Femur (tissue), 1 donor: ENCODE measurements at regions not wholly inside any gene's neighbourhood (a gene's known extent, or its start where the extent isn't known, plus 50 kb on each side); places are given as distances from the start of the nearest gene placed in this dataset.

Experiments used
- DNase-seq: peaks from one replicate; pipeline ENCODE4 v3.0.0-alpha.2; 2017

DNA sequence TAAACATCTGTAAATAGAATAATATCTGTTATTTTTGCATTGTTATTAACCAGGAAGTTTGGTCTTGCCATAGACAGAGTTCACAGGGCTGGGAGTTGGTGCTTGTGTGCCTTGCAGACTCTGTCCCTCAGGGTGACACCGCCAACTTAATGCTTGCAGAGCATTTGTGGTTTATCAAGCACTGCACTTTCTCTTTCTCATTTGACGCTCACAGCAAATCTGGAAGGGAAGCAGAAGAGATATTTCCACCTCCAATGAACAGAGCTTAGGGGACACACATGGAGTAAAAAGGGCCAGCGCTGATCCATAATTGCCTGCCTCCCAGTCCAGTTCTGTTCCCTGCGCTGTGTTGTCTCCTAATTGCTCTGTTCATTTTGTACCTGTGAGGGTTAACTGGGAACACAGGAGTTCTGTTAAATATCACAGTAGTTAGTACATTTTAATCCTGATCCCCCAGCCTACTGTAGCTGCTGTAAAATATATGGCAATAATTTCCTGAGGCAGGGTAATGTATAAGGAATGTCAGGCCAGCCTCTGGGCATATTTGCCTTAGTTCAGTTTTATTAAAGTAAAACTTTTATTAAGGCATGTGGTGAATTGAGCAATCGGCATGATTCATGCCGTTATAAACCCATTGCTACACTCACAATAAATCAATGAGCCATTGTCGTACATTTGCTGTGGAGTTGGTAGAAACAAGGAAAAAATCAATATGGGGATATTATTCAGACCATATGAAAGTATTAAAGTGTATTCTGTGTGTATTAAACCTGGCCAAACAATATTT is 182.5 kb upstream of the OSR1 start:
- no peak for DNase-seq

DNA sequence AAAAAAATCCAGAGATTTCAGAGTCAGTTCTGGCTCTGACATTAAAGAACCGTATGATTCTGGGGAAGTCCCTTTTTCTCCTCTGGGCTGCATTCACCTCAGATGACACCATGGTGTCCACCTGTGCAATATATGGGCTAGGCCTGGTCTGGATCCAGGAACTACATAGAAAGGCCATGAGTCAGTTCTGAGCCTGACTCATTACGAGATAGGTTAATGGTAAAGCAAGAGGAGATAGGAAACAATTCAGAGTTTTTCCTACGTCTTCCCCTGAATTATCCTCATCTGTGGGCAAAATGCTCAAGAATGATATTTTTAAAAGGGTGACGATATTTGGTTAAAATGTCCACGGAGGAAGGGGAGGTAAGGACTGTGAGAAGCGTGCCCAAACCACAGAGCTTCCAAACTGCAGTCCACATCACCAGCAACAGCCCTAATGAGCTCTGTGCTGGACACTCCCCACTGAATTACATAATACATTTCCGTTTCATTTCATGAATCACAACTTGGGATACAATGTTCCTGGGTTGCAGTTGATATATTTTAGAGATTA is 180.1 kb upstream of the OSR1 start:
- no peak for DNase-seq

DNA sequence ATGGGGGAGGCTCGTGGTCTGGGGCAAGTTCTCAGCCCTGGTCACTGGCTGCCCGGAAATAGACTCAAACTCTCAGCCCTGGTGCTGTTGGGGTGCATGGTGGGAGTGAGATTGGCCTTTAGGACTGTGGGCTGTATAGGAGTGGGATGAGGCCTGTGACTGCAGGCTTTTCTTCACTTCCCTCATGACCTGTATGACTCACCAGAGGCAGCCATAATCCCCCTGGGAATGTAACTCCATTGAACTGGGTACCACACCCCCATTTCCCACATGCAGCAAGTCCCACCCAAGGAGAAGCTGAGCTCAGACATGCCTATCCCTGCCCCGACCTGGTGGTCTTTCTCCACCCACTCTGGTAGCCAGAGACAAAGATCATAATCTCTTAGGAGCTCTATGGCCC is 177.7 kb upstream of the OSR1 start:
- DNase-seq, result no peak

DNA sequence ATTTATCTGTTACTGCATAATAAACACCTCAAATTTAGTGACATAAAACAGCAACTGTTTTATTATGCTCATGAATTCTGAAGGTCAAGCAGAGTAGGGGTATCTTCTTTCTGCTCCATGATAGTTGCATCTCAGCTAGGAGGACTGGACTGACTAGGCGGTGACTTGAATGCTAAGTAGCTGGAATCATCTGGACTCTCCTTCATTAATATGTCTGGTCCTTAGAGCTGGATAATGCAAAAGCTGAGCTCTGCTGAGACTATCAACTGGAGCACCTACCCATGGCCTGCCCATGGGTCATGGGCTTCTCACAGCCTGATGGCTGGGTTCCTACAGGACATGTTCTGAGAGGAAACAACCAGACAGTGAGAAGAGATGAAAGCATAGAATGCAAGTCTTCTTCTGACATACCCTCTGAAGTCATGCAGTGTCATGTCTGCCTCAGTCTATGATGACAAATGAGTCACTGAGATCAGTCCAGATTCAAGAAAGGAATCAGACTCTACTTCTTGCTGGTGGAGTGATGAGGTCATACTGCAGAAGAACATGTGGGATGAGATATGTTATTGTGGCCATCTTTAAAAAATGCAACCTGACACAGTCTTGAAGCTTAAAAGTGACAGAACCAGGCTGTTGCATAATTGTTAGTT is 174.2 kb upstream of the OSR1 start:
- DNase-seq, result no peak

DNA sequence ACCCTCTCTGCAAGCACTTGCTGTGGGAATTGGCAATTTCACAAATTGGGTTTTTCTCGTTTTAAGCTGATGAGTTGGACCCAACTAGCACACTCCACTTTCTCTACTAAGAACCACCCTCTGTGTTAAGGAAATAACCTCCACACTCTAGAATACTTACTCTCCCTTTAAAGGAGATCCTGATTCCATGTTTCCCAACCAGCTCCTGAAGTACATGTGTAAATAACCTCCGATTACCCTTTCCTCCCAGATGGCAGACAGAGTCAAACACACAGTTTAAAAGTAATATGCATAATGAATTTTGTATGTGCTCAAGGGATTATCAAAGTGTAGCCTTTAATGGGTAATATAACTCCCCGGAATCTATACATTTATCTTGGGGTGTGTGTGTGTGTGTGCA is 171.3 kb upstream of the OSR1 start:
- DNase-seq, result no peak

DNA sequence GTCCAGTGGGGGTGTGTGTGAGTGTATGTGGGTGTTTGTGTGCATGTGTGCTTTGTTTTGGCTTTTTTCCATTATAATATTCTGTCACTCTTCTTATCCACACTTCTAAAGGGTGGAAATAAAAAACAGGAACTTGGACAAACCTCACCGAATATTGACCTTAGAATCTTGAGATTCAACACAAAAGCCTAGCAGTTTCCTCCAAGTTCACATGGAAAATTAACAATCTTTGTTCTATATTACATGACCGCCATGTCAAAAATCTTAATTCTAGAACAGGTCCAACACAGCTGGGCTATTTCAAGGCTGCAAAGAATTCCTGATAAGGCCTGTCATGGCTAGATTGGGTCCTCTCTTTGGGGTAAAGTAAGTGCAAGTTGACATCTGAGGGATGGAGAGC is 169.3 kb upstream of the OSR1 start:
- DNase-seq, result no peak

DNA sequence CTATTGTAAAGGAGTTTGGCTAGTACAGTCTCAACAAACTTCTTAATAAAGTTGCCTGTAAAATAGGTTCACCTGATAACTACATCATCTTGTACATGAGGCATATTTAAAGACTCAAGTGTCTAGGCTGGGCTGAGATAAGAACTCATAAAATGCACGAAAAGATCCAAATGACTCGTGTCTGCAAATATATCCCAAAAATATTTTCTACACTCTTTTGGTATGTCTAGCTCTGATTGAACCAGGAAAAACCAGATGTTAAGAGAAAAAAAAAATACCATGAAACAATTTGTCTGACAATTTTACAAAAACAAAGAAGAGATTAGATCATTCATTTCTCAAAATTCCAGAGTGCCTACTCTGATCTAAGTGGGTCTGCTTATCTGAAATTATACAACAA is 166.9 kb upstream of the OSR1 start:
- DNase-seq, result no peak

DNA sequence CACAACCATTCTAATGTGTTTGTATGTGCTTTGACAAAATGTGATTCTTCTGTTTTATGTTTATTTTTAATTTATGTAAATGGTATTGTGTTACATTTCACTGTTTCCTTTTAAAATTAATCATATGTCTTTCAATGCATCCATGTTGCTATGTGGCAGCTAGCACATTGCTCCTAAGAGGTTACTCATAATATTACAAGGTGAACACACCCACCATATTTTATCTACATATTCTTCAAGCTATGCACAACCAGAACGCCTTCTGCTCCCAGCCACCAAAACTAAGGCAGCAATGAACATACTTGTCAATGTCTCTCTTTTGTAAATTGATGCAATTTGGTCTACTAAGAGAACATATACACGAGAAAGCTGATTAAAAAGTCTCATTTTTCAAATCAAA is 160.6 kb upstream of the OSR1 start:
- no peak for DNase-seq

DNA sequence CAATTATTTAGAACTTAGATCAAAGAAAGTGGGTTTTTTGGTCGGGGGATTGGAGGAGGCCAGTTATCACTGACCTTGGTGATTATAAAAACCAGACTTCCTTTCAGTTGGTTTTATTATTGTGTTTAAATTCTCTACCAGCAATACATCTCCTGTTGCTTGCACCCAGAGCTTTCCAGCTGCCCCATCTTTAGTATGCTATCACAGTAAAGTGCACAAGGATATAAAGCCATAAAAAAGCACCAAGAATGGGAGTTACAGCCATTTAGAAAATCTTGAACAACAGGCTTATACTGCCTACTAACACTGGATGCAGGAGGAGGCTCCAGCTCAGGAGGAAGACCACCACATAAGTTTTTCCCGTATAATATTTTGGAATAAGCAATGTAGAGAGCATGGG is 148.7 kb upstream of the OSR1 start:
- no peak for DNase-seq

DNA sequence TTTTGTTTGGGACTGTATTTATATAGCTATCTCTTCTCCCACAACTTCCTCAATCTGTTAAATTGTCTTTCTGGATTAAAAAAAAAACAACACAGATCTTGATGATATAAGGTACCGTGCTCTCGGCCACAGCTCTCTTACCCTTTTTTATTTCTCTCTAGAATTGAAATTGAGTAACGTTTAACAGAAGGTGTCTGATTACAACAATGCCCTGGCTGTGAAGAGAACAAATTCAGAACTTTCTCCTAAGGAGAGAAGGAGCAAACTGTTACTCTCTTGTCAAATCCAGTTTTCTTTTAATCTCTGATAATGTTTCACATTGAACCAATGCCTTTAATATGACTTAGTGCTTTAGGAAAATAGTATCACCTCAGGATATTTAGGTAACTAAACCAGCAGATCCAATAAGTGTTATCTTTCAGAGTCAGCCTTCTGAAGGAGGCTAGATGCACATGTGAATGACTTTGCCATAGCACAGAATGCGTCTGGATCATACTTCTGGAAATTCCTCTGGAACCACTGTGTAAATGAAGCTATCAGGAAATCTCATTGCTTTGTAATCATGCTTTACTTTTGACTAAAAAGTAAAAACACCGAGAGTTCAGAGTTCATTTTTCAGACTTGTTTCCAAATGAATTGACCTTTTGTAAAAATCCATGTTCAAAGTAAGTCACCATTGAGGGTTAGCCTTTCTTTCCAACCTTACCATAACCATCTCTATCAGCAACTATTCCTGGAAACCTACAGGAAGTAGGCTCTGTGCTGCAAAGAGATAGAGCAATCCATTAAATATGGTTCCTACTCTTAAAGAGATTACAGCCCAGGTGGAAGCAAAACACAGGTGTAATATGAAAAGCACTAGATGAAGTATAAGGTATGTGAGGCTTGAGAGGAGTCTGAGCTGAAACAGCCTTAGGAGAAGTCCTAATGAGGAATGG is 147.0 kb upstream of the OSR1 start:
- no peak for DNase-seq

DNA sequence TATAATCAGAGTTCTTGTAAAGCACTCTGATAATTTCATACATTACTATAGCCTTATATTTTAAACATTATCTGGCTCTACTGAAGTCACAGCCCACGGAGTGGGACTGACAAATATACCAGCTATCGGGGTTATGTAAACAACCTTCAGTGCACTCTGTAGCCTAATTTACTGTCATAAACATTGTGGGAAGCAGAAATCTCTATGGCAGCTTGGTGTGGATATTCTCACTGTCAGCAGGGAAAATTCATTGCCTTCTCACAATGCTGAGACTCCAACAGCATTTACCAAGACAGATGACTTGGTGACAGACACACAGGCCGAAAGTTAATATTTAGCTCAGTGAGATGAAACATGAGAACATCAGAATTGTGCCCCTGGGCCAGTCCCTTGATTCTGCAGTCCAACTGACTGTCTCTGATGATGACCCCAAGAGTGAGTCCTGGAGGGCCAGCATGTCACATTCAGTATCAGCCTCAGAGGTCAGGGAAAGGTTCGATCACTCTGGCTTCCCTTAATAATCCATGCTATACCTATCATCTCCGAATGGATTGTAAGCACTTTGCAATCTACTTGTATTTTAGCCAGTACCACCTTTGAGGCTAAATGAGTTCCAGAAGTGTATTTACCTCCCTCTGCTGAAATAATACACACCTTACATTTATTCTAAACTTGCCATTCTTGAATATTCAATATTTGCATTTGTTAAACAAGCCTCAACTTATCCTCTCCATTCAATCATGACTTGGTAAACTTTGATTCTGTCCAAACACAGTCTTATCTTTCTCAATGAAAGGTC is 146.2 kb upstream of the OSR1 start:
- no peak for DNase-seq

DNA sequence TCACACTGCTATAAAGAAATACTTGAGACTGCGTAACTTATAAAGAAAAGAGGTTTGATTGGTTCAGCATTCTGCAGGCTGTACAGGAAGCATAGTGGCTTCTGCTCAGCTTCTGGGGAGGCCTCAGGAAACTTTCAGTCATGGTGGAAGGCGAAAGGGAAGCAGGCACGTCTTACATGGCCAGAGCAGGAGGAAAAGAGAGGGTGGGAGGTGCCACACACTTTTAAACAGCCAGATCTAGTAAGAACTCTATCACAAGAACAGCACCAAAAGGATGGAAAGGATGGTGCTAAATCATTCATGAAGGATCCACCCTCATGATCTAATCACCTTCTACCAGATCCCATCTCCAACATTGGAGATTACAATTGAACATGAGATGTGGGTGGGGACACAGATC is 145.5 kb upstream of the OSR1 start:
- no peak for DNase-seq

DNA sequence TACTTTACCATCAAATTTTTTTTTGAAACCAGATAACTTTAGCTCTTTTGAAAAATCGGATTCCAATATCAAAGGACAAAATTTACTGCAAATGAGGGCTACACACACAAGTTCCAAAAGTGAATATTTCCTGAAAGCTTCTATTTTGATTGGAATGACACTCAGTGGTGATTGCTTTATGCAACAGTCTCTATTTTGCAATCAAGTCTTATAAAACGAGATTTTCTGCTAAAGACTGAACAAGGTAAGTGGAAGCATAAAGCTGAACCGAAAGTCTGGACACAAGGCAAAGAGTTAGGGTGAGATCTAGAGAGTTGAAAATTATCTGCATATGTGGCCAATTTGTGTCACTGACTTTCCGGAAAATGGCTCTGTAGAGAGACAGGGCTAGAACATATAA is 145.0 kb upstream of the OSR1 start:
- DNase-seq, result no peak

DNA sequence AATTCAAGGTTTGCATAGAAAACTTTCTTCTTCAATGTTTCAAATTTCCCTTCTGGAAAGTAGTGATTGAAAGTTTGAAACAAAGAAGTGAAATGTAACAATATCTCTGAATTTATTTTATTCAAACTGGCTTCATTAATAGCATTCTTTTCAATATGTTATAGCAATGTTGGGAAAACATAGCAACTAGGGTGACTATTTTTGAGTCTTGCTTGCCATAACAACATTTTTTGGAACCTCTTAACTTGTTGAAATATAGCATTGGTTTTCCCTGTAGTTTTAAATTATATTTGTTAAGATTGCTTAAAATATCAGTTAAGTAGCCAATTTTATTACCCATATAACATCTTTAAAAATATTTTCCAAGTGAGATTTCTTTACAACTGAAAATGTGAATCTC is 141.7 kb upstream of the OSR1 start:
- DNase-seq, result no peak

DNA sequence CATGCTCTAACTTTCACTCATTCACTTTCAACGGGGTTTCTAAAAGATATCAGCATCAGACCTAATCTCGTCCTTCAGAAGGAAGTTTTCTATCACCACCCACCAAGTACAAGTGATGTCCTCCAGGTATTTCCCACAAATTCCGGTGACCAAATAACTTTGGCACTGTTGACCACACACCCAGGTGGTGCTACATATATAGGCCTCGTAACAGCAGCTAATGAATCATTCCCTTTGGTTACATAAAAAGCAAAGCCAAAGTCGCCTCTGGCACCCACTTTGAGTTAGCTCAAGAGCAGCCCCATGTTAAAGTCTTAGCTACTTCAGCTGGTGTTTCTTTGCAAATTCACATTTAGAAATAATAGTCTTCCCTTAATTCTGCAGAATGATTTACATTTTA is 138.2 kb upstream of the OSR1 start:
- no peak for DNase-seq

DNA sequence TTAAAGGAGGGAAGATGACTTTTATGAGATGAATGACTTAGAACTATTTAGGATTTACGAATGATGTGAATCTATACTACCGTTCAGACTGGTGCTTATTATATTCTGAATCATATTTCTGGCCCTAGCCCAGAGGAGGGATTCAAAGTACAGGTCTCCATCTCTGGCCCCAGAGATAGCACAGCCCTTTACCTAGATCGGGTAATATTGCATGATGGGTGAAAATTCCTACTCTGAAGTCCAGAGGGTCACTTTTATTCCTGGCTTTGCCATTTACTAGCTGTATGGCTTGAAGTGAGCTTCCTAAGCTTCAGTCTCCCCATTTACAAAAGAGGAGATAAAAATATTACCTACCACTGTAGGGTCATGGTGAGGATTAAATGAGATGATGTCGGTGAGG is 135.8 kb upstream of the OSR1 start:
- DNase-seq, result no peak

DNA sequence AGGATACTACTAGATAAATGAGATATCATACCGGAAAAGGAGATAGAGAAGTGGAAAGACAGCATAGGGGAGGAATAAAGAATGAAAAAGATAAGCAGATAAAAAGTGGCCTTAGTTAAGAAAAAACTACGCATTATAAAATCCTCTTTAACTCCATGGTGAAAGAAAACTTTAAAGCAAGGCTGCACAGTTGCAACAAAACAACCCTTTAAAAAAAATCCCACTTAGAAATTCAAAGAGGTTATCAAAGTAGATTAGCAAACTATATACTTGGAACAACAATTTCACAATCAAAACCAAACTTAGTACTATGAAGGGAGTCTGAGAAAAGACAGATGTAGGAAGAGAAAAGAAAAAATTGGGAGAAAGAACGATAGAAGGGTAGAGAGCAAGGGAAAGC is 133.4 kb upstream of the OSR1 start:
- DNase-seq, result no peak

DNA sequence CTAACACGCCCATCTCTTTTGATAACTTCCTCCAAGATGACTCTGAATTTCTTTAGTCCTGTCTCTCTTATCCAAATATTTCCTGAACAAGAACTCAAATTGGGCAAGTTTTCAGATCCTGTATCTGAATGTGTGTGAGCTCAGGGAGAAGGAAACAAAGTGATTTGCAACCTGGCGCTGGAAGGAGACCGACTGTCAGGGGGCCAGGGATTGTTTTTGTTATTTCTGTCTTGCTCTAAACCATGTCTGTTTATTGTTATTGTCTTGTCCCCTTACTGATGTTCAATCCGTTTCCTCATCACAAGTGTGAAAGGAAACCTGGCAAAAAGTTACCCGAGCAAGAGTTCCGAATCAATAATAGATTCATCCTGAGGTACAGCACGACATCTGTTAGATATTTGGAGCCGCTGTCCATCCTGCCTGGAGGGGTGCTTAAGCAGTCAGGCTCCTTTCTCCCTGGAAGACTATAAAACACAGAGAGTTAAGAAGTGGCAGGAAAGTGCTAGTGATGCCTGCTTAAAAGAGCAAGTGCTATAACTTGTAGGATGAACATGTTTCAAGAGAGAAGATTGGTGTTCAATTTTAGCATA is 132.5 kb upstream of the OSR1 start:
- DNase-seq, result peak; percentile 42

DNA sequence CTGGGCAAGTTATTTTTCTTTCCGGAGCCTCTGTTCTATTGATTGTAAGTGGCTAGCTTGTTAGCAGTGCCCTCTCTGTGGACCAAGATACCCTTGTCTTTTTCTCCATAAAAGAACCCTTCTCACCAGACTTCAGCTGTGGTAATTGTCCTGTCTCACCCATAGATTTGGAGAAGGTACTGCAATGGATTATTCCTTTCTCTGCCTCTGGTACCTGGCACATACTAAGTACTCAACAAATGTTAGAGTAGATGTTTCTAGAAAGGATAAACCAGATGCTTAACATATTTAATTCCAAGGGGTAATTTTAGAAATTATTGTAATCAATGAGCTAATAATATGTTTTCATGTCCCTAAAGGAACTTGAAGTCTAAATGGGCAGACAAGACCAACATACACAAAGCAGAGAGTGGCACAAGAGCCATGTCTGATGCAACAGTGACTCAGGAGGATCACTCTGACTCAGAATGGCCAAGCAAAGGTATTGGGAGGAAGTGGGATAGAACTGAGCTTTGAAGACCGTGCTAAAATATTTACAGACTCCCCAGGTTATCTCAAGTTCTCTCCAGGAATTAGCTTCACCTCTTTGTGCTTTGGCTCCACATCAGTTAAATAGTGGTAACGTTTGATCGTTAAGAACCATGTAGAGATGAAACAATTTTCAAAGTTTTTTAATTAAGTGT is 129.7 kb upstream of the OSR1 start:
- DNase-seq, result no peak

DNA sequence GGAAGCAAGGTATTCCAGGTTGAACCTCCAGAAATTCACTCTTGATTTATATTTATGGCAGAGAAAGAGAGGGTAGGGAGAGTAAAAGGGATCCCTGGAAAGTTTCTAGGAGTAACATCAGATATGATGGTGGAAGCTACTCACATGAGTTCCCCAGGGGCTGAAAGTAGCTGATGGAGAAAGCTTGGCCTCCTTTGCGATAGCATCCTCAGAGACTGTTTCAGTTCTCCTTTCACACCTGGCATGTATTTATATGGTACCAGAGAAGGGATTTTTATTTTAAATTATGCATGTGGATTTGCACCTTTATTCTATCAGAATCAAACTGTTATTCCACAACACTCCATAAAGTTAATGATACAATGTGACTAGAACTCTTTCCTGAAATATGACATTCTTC is 126.3 kb upstream of the OSR1 start:
- no peak for DNase-seq

DNA sequence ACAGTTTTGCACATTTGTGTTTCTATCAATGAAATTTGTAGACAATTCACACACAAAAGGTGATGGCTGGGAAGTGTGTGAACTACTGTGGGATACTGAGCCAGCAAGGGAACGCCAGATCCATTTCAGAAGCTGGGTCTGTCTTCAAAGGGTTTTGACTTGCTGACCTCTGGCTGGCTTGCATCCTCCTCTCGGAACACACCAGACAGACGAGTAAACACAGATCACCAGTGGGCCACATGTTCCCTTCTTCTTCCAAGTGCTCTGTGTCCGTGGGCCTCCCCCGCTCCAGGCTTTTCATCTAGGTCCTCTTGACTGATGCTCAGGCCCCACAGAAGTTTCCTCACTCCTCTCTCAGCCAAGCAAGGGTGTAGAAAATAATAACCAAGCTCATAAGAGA is 122.2 kb upstream of the OSR1 start:
- DNase-seq, result no peak

DNA sequence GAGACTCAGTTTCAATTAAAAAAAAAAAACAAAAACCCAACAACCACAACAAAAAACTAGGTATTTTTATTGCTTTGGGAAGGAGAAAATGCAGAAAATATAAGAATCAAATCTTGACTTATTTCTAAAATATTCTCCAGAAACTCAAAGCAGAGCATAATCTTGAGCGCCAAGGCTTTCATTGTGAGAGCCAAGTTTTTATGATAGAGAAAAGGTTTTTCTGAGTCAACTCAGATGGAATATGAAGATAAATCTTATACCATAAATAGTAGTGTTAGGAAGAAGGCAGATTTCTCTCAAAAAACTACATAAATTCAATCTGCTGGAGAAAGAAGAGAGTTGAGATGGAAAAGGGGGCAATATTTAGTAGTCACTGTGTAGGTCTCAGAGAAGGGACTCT is 121.2 kb upstream of the OSR1 start:
- no peak for DNase-seq
